AML-193 (cell line): ENCODE measurements at regions not wholly inside any gene's neighbourhood (a gene's known extent, or its start where the extent isn't known, plus 50 kb on each side); places are given as distances from the start of the nearest gene placed in this dataset.

ENCODE experiments used
- DNase-seq, 2 experiments: peaks; one replicate each; lab custom pipeline; 2025; lab: John Stamatoyannopoulos, UW

GRCh38 chr22:48332438-48333322 lies 1495.0 kb downstream of the BRD1 start:
- DNase-seq: no peak

GRCh38 chr22:48331691-48332220 lies 1495.9 kb downstream of the BRD1 start:
- no peak for DNase-seq

GRCh38 chr22:48331266-48331665 lies 1496.4 kb downstream of the BRD1 start:
- no peak for DNase-seq

GRCh38 chr22:48327721-48328120 lies 1500.0 kb downstream of the BRD1 start:
- DNase-seq: no peak

GRCh38 chr22:48323746-48324145 lies 1503.9 kb downstream of the BRD1 start:
- no peak for DNase-seq

GRCh38 chr22:48322907-48323306 lies 1504.8 kb downstream of the BRD1 start:
- DNase-seq: no peak

- DNase-seq: no peak
Observed at GRCh38 chr22:48321986-48322545, 1505.6 kb downstream of the BRD1 start.

GRCh38 chr22:48320683-48321451 lies 1506.8 kb downstream of the BRD1 start:
- no peak for DNase-seq

GRCh38 chr22:48320048-48320682 lies 1507.5 kb downstream of the BRD1 start:
- no peak for DNase-seq

GRCh38 chr22:48319321-48320047 lies 1508.2 kb downstream of the BRD1 start:
- DNase-seq: no peak

- no peak for DNase-seq
Observed at GRCh38 chr22:48318575-48319320, 1508.9 kb downstream of the BRD1 start.

GRCh38 chr22:48318173-48318572 lies 1509.5 kb downstream of the BRD1 start:
- no peak for DNase-seq

- DNase-seq: no peak
Observed at GRCh38 chr22:48316257-48317250, 1511.1 kb downstream of the BRD1 start.

GRCh38 chr22:48315439-48316256 lies 1512.0 kb downstream of the BRD1 start:
- DNase-seq: no peak

- DNase-seq: no peak
Observed at GRCh38 chr22:48314073-48314472, 1513.6 kb downstream of the BRD1 start.

- no peak for DNase-seq
Observed at GRCh38 chr22:48313175-48313830, 1514.4 kb downstream of the BRD1 start.

GRCh38 chr22:48310740-48311139 lies 1516.9 kb downstream of the BRD1 start:
- no peak for DNase-seq

- DNase-seq: no peak
Observed at GRCh38 chr22:48310289-48310688, 1517.4 kb downstream of the BRD1 start.
